ENCODE measurements at regions not wholly inside any gene's neighbourhood (a gene's known extent, or its start where the extent isn't known, plus 50 kb on each side); places are given as distances from the start of the nearest gene placed in this dataset.

- TF ChIP-seq CTCF (IDR thresholded peaks at IDR 0.05) (no peak), POLR2A (IDR thresholded peaks at IDR 0.05) (no peak)
These were observed 166.6 kb upstream of the PKDCC start for GRCh38 chr2:41881249-41881648.
